HG03097 (cell line): ENCODE measurements at regions not wholly inside any gene's neighbourhood (a gene's known extent, or its start where the extent isn't known, plus 50 kb on each side); places are given as distances from the start of the nearest gene placed in this dataset.

ENCODE experiments used
- ATAC-seq: cut with Tn5 transposase; IDR thresholded peaks from one replicate; pipeline ENCODE4 v1.9.1; 2021; ENCODE audit not compliant: unreplicated experiment, low FRiP score

- ATAC-seq: no peak
Observed at GRCh38 chr4:179467878-179468277, 2025.6 kb upstream of the AGA start.

- ATAC-seq: no peak
Observed at GRCh38 chr4:179472164-179472563, 2029.9 kb upstream of the AGA start.

- ATAC-seq: no peak
Observed at GRCh38 chr4:179478608-179479007, 2036.4 kb upstream of the AGA start.

GRCh38 chr4:179485781-179486180 lies 2043.5 kb upstream of the AGA start:
- no peak for ATAC-seq

- ATAC-seq: no peak
Observed at GRCh38 chr4:179486570-179487335, 2044.5 kb upstream of the AGA start.

- ATAC-seq: no peak
Observed at GRCh38 chr4:179492260-179493080, 2050.2 kb upstream of the AGA start.

DNA sequence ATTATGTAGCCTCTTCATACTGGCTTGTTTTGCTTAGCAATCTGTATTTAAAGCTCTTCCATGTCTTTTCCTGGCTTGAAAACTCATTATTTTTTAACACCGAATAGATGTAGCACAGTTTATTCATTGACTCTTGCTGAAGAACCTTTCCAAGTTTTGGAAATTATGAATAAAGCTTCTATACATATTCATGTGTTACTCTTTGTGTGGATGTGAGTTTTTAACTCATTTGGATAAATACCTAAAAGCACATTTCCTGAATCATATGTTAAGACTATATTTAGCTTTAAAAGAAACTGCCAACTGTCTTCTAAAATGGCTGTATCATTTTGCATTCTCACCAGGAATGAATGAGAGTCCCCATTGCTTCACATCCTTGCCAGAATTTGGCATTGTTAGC lies 2061.7 kb upstream of the AGA start:
- no peak for ATAC-seq

- no peak for ATAC-seq
Observed at GRCh38 chr4:179509489-179509888, 2067.3 kb upstream of the AGA start.

- ATAC-seq: no peak
Observed at GRCh38 chr4:179521952-179522351, 2079.7 kb upstream of the AGA start.

- no peak for ATAC-seq
Observed at GRCh38 chr4:179530958-179531357, 2088.7 kb upstream of the AGA start.

- ATAC-seq: no peak
Observed at GRCh38 chr4:179536694-179537093, 2094.5 kb upstream of the AGA start.

DNA sequence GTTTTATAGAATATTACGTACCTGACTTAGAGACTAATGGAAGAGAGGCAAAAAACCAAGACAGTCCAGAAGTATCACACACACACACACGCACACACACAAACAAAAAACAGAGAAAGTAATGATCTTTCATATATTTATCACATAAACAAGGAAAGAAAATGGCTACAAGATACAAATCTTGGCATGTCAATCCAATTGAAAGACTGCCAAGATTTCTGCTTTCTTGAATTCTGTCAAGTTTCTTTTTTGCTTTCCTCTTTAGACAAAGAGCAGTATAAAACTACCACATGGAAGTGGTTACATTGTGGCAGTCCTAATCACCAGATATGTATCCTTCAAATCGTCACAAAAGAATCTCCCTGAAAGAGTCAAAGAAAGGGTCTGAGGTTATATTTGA lies 2097.4 kb upstream of the AGA start:
- no peak for ATAC-seq

DNA sequence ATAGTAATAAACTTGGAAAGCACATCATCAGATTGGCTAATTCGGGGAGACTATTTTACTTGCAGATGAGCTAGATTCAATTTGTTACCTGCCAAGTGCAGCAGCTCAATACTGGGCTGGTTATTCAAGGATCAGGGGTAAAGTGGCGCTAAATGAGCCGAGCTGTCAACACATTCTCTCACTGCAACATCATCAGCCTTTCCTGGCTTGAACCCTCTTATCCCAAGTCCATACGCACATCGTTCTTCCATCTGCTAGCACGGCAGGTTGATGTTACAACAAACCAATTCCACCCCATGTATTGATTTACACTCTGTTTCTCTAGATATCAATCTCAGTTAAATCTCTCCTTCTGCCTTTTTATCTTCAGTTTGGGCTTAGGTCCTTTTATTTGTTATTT lies 2101.5 kb upstream of the AGA start:
- no peak for ATAC-seq

GRCh38 chr4:179544496-179544895 lies 2102.3 kb upstream of the AGA start:
- ATAC-seq: no peak

DNA sequence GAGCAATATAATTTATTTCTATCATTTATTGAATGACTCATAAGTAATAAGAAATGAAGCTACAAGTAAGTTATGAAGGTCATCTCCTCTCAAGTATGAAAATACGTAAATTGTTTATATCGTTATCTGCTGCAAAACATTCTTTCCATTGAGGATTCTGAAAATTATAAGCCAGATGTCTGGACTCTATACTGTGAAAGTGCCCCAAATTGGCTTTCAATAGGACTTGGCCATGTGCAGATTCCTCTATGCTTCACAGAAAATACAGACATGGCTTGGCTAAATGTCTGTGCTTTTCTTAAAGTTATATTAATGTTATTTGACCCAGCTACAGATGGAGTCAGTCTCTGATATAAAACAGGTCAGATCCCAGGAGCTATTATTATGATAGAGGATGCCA lies 2109.9 kb upstream of the AGA start:
- ATAC-seq: no peak

DNA sequence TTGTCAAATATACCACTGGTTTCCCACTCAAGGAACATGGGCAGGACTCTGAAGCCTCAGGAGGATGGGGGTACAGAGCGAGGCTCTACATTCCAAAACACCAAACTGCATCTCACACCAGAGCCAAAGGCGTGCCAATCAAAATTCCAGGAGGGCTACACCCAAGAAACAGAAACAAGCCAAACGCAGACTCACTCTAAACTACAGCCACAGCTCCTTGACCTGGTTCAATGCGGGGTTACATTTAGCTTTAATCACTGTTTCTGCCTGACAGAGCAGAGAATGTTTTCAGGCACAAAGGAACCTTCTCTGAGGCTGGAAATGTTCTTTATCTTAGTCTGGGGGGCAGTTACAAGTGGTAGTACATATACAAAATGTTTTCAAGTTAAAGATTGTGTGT lies 2121.5 kb upstream of the AGA start:
- ATAC-seq: no peak

DNA sequence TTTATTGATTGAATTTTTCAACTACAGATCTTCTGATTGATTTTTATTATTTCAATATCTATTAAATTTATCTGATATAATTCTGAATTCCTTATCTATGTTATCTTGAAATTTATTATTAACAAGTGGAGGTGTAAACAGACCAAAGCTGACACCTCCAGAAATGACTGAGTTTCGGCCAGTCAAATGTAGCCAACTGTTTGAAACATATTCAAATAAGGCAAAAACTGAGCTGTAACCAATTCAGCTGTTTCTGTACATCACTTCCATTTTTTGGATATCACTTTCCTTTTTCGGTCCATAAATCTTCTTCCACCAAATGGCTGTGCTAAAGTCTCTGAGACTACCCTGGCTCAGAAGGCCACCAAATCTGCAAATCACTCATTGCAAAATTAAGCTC lies 2127.3 kb upstream of the AGA start:
- no peak for ATAC-seq

- ATAC-seq: no peak
Observed at GRCh38 chr4:179582164-179582905, 2140.1 kb upstream of the AGA start.

DNA sequence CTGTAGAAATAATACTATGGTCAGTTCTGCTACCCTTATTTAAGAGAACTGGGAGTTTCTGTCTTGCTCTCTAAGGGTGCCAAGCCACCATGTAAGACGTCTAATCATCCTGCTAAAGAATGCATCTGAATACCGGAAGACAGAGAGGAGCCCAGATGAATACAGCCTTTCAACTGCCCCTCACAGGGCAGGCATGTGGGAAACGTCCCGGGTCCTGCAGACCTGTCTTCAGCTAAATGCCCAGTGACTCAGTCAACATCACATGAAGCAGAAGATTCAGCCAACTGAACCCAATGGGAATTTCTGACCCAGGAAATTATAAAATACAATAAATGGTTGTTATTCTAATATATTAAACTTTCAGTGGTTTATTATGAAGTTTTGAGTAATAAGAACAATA lies 2141.0 kb upstream of the AGA start:
- ATAC-seq: no peak

DNA sequence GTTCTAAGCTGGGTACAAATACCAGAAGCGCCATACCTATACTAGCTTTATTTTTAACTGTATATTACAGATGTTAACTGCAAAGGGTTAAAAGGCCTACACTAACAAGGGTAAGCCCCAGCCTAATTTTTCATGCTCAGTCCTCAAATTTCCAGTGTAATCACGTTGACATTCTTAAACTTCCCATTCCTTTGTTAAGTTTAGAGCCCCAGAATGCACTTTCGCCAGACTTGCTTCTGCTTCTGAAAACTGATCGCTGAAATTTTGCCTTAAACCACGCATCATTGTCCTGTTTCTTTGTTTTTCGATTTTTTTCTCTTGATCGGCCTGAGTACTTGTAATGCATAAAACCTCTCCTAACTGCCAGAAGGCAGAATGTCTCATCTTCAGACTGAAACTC lies 2141.9 kb upstream of the AGA start:
- no peak for ATAC-seq

DNA sequence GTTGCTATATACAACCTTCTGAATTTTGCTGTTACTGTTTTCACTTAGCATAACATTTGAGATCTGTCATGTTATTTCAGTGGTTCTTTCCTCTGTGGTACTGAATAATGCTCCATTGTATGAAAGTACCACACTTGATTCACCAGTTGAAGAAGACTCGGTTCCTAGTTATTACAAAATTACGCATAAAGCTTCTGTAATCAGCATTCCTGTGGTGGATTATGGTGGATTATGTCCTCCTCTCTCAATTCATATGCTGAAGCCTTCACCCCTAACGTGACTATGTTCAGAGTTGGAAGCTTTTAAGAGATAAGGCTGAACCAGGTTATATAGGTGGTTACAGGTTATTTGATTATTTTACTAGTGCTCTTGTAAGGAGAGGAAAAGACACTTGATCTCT lies 2143.5 kb upstream of the AGA start:
- no peak for ATAC-seq
